Calu3 (cell line): ENCODE measurements at regions not wholly inside any gene's neighbourhood (a gene's known extent, or its start where the extent isn't known, plus 50 kb on each side); places are given as distances from the start of the nearest gene placed in this dataset.

ENCODE experiments used
- BruUV-seq: library from RNA; stranded (reverse); fragments of 400-500 nt; replicated peaks from 2 replicates; lab custom pipeline; 2021; lab: Mats Ljungman, UMichigan
- CTCF ChIA-PET: fragments of 300-600 bp; sonication (Branson Sonifier 250); formaldehyde crosslinking; loops from one replicate; lab custom pipeline; 2022; ENCODE audit warnings: antibody characterized with exemption; lab: Charles Lee
- DNase-seq: peaks from one replicate; pipeline ENCODE4 v3.0.0; 2022
- H3K27ac Mint-ChIP-seq: one replicate; pipeline ENCODE4 v1.8.0; 2022; ENCODE audit warnings: mixed read lengths; ENCODE audit not compliant: unreplicated experiment
- H3K27me3 Mint-ChIP-seq: one replicate; pipeline ENCODE4 v1.8.0; 2022; ENCODE audit warnings: mixed read lengths; ENCODE audit not compliant: unreplicated experiment
- H3K36me3 Mint-ChIP-seq: one replicate; pipeline ENCODE4 v1.8.0; 2022; ENCODE audit warnings: mild to moderate bottlenecking, moderate library complexity, mixed read lengths; ENCODE audit not compliant: insufficient read depth, unreplicated experiment
- H3K4me1 Mint-ChIP-seq: one replicate; pipeline ENCODE4 v1.8.0; 2022; ENCODE audit warnings: mild to moderate bottlenecking, low read depth, mixed read lengths; ENCODE audit not compliant: unreplicated experiment
- H3K4me3 Mint-ChIP-seq: one replicate; pipeline ENCODE4 v1.8.0; 2022; ENCODE audit warnings: mild to moderate bottlenecking, low read depth, moderate library complexity, mixed read lengths; ENCODE audit not compliant: unreplicated experiment
- H3K9me3 Mint-ChIP-seq: one replicate; pipeline ENCODE4 v1.8.0; 2022; ENCODE audit warnings: low read depth, mixed read lengths; ENCODE audit not compliant: unreplicated experiment
- intact Hi-C: fragments of 100-400 bp; cut with micrococcal nuclease; formaldehyde crosslinking; loops from one replicate; pipeline ENCODE4 v1.10.0; 2022; ENCODE audit not compliant: unreplicated experiment
- TF ChIP-seq, protein P1 (sequence below): fragments of 200-600 bp; IDR thresholded peaks from one replicate; pipeline ENCODE4 v1.8.0; 2022; ENCODE audit warnings: antibody characterized with exemption; ENCODE audit not compliant: unreplicated experiment

GRCh38 chr2:200208041-200208440 lies 98.5 kb upstream of the SPATS2L start:
- intact Hi-C loops, result no loop called here
- H3K36me3 Mint-ChIP-seq, result no peaks in the 10 kb centered on the region
- H3K27ac Mint-ChIP-seq, result no peak overlapping the region
- no peaks in the 10 kb centered on the region for H3K9me3 Mint-ChIP-seq
- CTCF ChIA-PET, result no interaction called here
- TF ChIP-seq, protein P1, sequence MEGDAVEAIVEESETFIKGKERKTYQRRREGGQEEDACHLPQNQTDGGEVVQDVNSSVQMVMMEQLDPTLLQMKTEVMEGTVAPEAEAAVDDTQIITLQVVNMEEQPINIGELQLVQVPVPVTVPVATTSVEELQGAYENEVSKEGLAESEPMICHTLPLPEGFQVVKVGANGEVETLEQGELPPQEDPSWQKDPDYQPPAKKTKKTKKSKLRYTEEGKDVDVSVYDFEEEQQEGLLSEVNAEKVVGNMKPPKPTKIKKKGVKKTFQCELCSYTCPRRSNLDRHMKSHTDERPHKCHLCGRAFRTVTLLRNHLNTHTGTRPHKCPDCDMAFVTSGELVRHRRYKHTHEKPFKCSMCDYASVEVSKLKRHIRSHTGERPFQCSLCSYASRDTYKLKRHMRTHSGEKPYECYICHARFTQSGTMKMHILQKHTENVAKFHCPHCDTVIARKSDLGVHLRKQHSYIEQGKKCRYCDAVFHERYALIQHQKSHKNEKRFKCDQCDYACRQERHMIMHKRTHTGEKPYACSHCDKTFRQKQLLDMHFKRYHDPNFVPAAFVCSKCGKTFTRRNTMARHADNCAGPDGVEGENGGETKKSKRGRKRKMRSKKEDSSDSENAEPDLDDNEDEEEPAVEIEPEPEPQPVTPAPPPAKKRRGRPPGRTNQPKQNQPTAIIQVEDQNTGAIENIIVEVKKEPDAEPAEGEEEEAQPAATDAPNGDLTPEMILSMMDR, result no peak
- H3K4me3 Mint-ChIP-seq, result no peak overlapping the region
- no peaks in the 10 kb centered on the region for H3K27me3 Mint-ChIP-seq
- H3K4me1 Mint-ChIP-seq, result no peaks in the 10 kb centered on the region
- no TSS peak for BruUV-seq
- no peak for DNase-seq

GRCh38 chr2:200209030-200209429 lies 97.5 kb upstream of the SPATS2L start:
- TF ChIP-seq, protein P1, result no peak

DNA sequence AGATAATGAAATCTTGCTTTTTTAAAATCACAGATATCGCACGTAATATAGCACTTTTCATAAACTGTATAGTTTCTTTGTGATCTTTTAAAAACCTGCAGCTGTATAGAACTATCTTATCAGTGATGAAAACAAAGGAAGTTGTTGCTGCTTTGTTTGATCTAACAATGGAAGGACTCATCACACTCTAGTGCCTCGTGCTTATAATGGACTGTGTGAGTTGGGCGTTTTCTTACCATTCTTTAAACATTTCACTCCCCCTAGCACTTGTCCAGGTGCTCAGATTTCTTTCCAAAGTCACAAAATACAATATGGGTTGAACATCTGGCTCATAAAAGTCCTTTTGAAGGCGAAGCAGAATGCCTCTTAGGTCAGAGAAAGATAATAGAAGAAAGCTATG lies 94.8 kb upstream of the SPATS2L start:
- TF ChIP-seq, protein P1, result no peak
- Mint-ChIP-seq H3K27me3 (no peaks in the 10 kb centered on the region), H3K9me3 (no peaks in the 10 kb centered on the region), H3K36me3 (no peaks in the 10 kb centered on the region), H3K4me3 (no peak overlapping the region), H3K4me1 (peaks cover 13% of the 10 kb centered on the region), H3K27ac (no peak overlapping the region)
- no TSS peak for BruUV-seq
- DNase-seq, result no peak
- CTCF ChIA-PET, result no interaction called here
- intact Hi-C loops, result no loop called here

More at GRCh38 chr2:200209030-200209429, 97.5 kb upstream of the SPATS2L start:
- no peak for DNase-seq
- CTCF ChIA-PET, result no interaction called here
- Mint-ChIP-seq H3K36me3 (no peaks in the 10 kb centered on the region), H3K27ac (no peak overlapping the region), H3K4me1 (peaks cover 9% of the 10 kb centered on the region), H3K9me3 (no peaks in the 10 kb centered on the region), H3K4me3 (no peak overlapping the region), H3K27me3 (no peaks in the 10 kb centered on the region)
- BruUV-seq, result no TSS peak
- intact Hi-C loops, result no loop called here

- Mint-ChIP-seq H3K4me3 (no peak overlapping the region), H3K4me1 (peaks cover 13% of the 10 kb centered on the region), H3K27ac (no peak overlapping the region), H3K36me3 (no peaks in the 10 kb centered on the region), H3K27me3 (no peaks in the 10 kb centered on the region), H3K9me3 (no peaks in the 10 kb centered on the region)
- CTCF ChIA-PET, result no interaction called here
- no peak for DNase-seq
- TF ChIP-seq, protein P1, result no peak
- intact Hi-C loops, result no loop called here
- BruUV-seq, result no TSS peak
These were observed 93.5 kb upstream of the SPATS2L start for GRCh38 chr2:200212862-200213425.
